ENCODE measurements at regions not wholly inside any gene's neighbourhood (a gene's known extent, or its start where the extent isn't known, plus 50 kb on each side); places are given as distances from the start of the nearest gene placed in this dataset.
"Not testable (repeated sequence)": the region's sequence is repeated elsewhere in the genome, so short reads cannot be mapped to it uniquely, and the experiment has no call there.

DNA sequence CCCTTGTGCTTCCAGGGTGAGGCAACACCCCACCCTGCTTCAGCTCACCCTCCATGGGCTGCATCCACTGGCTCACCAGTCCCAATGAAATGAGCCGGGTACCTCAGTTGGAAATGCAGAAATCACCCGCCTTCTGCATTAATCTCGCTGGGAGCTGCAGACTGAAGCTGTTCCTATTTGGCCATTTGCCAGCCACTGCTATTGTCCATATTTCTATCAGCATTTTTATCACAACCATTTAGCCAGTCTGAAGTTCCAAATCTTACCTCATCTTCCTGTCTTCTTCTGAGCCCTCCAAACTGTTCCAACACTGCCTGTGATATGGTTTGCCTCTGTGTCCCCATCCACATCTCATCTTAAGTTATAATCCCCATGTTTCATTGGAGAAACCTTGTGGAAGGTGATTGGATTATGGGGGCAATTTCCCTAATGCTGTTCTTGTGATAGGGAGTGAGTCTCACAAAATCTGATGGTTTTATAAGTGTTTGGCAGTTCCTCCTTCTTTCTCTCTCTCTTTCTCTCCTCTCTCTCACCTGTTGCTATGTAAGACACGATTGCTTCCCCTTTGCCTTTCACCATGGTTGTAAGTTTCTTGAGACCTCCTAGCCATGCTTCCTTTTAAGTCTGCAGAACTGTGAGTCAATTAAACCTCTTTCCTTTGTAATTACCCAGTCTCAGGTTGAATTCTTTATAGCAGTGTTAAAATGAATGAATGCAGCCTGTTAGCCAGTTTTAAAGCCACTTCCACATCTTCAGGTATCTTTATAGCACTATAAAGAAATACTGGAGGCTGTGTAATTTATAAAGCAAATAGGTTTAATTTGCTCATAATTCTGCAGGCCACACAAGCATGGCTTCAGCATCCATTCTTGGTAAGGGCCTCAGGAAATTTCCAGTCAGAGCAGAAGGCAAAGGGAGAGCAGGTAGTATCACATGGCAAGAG, 203.5 kb downstream of the FCRL5 start:
- DNase-seq (ENCODE audit: low read depth): no peak
- no peaks in the 10 kb centered on the region for H3K36me3 ChIP-seq (ENCODE audit: control insufficient read depth, insufficient read depth, low read length)
- TF ChIP-seq, protein P1, sequence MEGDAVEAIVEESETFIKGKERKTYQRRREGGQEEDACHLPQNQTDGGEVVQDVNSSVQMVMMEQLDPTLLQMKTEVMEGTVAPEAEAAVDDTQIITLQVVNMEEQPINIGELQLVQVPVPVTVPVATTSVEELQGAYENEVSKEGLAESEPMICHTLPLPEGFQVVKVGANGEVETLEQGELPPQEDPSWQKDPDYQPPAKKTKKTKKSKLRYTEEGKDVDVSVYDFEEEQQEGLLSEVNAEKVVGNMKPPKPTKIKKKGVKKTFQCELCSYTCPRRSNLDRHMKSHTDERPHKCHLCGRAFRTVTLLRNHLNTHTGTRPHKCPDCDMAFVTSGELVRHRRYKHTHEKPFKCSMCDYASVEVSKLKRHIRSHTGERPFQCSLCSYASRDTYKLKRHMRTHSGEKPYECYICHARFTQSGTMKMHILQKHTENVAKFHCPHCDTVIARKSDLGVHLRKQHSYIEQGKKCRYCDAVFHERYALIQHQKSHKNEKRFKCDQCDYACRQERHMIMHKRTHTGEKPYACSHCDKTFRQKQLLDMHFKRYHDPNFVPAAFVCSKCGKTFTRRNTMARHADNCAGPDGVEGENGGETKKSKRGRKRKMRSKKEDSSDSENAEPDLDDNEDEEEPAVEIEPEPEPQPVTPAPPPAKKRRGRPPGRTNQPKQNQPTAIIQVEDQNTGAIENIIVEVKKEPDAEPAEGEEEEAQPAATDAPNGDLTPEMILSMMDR (IDR thresholded peaks at IDR 0.05; ENCODE audit: insufficient read depth, low read length, poor library complexity, severe bottlenecking): no peak

DNA sequence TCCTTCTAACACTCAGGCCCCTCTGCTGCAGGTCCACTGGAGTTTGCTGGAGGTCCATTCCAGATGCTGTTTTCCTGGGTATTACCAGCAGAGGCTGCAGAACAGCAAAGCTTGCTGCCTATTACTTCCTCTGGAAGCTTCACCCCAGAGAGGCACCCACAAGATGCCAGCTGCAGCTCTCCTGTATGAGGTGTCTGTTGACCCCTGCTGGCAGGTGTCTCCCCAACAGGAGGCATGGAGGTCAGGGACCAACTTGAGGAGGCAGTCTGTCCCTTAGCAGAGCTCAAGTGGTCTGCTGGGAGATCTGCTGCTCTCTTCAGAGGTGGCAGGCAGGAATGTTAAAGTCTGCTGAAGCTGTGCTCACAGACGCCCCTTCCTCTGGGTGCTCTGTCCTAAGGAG, 204.8 kb downstream of the FCRL5 start:
- Histone ChIP-seq H3K36me3 (ENCODE audit: control insufficient read depth, insufficient read depth, low read length) (no peaks in the 10 kb centered on the region), H3K4me3 (ENCODE audit: low read depth, low read length) (no peak overlapping the region), H3K27me3 (ENCODE audit: control insufficient read depth, insufficient read depth, low read length) (no peaks in the 10 kb centered on the region)
- DNase-seq (ENCODE audit: low read depth): no peak
- TF ChIP-seq, protein P1 (IDR thresholded peaks at IDR 0.05; ENCODE audit: insufficient read depth, low read length, poor library complexity, severe bottlenecking): no peak

More for the DNA sequence above, 203.5 kb downstream of the FCRL5 start:
- H3K27me3 ChIP-seq (ENCODE audit: control insufficient read depth, insufficient read depth, low read length): no peaks in the 10 kb centered on the region
- no peak overlapping the region for H3K4me3 ChIP-seq (ENCODE audit: low read depth, low read length)

DNA sequence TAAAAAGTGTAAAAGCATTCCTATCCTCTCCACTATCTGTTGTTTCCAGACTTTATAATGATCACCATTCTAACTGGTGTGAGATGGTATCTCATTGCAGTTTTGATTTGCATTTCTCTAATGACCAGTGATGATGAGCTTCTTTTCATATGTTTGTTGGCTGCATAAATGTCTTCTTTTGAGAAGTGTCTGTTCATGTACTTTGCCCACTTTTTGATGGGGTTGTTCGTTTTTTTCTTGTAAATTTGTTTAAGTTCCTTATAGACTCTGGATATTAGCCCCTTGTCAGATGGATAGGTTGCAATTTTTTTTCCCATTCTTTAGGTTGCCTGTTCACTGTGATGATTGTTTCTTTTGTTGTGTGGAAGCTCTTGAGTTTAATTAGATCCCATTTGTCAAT, 199.6 kb upstream of the ETV3 start:
- not testable (repeated sequence) for H3K4me3 ChIP-seq (ENCODE audit: low read depth, low read length); H3K27me3 ChIP-seq (ENCODE audit: control insufficient read depth, insufficient read depth, low read length); DNase-seq (ENCODE audit: low read depth); H3K36me3 ChIP-seq (ENCODE audit: control insufficient read depth, insufficient read depth, low read length)

DNA sequence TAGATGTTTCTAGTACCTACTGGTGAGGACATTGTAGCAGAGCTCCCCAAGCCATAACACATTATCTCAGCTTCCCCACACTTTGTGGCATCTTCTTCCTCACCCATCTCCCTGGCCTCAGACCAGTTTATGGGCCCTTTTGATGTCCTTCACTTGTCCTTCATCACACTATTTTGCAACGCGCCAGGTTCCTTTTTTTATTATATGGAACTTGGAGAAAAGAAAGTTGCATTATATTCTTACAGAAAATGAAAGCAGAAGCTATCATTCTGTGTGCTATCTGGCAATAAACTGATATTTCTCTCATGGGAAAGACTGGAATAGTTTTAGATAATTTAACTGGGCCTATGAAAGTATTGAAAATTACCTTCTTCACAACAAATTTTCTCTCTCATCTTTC, 196.9 kb upstream of the ETV3 start:
- no peaks in the 10 kb centered on the region for H3K27me3 ChIP-seq (ENCODE audit: control insufficient read depth, insufficient read depth, low read length)
- DNase-seq (ENCODE audit: low read depth): no peak
- H3K36me3 ChIP-seq (ENCODE audit: control insufficient read depth, insufficient read depth, low read length): no peaks in the 10 kb centered on the region
- H3K4me3 ChIP-seq (ENCODE audit: low read depth, low read length): no peak overlapping the region
- TF ChIP-seq, protein P1 (IDR thresholded peaks at IDR 0.05; ENCODE audit: insufficient read depth, low read length, poor library complexity, severe bottlenecking): no peak

DNA sequence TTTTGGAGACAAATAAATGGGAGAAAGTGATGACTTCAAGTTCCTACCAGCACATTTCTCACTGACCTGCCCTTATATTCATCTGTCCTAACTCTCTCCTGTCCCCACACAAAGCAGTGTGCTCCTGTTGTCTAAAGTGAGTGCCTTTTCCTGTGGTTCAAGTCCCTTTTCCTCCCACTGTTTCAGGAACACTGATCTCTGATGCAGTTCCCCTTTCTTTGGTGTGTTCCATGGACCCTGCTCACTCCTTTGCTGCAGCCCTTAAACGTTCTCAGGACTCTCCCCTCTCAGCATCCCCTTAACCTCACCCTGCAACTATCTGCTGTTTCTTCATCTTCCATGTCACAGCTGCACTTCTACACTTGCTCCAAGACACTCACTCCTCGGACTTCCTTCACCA, 195.8 kb upstream of the ETV3 start:
- Histone ChIP-seq H3K36me3 (ENCODE audit: control insufficient read depth, insufficient read depth, low read length) (no peaks in the 10 kb centered on the region), H3K4me3 (ENCODE audit: low read depth, low read length) (no peak overlapping the region), H3K27me3 (ENCODE audit: control insufficient read depth, insufficient read depth, low read length) (no peaks in the 10 kb centered on the region)
- TF ChIP-seq, protein P1 (IDR thresholded peaks at IDR 0.05; ENCODE audit: insufficient read depth, low read length, poor library complexity, severe bottlenecking): no peak
- no peak for DNase-seq (ENCODE audit: low read depth)

DNA sequence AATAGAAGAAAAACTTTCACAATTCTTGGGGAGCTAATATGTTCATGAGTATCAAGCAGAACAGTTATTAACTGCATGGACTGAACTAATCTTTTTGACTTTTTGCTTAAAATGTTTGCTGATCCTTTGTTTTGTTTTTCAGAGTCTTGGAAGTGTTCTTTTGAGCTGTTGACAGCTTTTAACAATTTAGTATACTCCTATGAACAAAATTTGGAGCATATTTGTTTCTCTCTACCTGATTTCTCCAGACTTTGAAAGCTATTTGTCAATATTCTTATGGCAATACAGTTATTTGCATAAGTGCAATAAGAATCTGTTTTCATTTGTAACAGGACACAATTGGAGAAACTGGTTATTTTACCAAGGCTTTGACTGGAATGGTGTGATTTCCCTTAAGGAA, 192.0 kb upstream of the ETV3 start:
- not testable (repeated sequence) for H3K27me3 ChIP-seq (ENCODE audit: control insufficient read depth, insufficient read depth, low read length); DNase-seq (ENCODE audit: low read depth); H3K4me3 ChIP-seq (ENCODE audit: low read depth, low read length); H3K36me3 ChIP-seq (ENCODE audit: control insufficient read depth, insufficient read depth, low read length)

DNA sequence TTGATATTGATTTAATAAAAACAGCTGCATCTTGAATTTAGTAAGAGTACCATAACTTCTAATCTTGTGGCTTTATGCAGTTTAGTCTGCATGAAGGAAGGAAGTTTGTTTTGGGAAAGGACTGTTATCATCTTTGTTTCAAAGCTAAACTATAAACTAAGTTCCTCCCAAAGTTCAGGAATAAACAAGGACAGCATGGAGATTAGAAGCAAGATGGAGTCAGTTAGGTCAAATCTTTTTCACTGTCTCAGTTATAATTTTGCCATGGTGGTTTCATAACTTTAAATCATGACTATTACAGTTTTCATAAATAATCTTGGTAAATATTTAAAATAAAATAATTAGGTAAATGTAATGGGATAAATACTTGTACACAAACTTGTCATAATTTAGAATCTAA, 189.9 kb upstream of the ETV3 start:
- H3K4me3 ChIP-seq (ENCODE audit: low read depth, low read length); DNase-seq (ENCODE audit: low read depth); H3K27me3 ChIP-seq (ENCODE audit: control insufficient read depth, insufficient read depth, low read length); H3K36me3 ChIP-seq (ENCODE audit: control insufficient read depth, insufficient read depth, low read length): not testable (repeated sequence)
